ENCODE measurements at regions not wholly inside any gene's neighbourhood (a gene's known extent, or its start where the extent isn't known, plus 50 kb on each side); places are given as distances from the start of the nearest gene placed in this dataset.
A peak's percentile ranks its signal among the peaks of the same experiment; 100 is the strongest.
"Not testable (repeated sequence)": the region's sequence is repeated elsewhere in the genome, so short reads cannot be mapped to it uniquely, and the experiment has no call there.

- no peak overlapping the region for H3K4me3 ChIP-seq (ENCODE audit: low read length)
- no peaks in the 10 kb centered on the region for H3K36me3 ChIP-seq (ENCODE audit: insufficient read depth, low read length)
- no peaks in the 10 kb centered on the region for H3K27me3 ChIP-seq (ENCODE audit: insufficient read depth, low read length)
- H2AFZ ChIP-seq (ENCODE audit: low read depth, low read length), result no peak overlapping the region
- no peaks in the 10 kb centered on the region for H3K4me1 ChIP-seq (ENCODE audit: insufficient read depth, low read length)
- H3K9me3 ChIP-seq (ENCODE audit: low read length), result no peaks in the 10 kb centered on the region
Observed at GRCh38 chr17:6276711-6277110, 158.2 kb downstream of the AIPL1 start.

- Histone ChIP-seq H2AFZ (ENCODE audit: low read depth, low read length) (no peak overlapping the region), H3K4me3 (ENCODE audit: low read length) (no peak overlapping the region), H3K27me3 (ENCODE audit: insufficient read depth, low read length) (no peaks in the 10 kb centered on the region), H3K9me3 (ENCODE audit: low read length) (no peaks in the 10 kb centered on the region), H3K4me1 (ENCODE audit: insufficient read depth, low read length) (no peaks in the 10 kb centered on the region), H3K36me3 (ENCODE audit: insufficient read depth, low read length) (no peaks in the 10 kb centered on the region)
Observed at GRCh38 chr17:6274310-6274709, 160.6 kb downstream of the AIPL1 start.

DNA sequence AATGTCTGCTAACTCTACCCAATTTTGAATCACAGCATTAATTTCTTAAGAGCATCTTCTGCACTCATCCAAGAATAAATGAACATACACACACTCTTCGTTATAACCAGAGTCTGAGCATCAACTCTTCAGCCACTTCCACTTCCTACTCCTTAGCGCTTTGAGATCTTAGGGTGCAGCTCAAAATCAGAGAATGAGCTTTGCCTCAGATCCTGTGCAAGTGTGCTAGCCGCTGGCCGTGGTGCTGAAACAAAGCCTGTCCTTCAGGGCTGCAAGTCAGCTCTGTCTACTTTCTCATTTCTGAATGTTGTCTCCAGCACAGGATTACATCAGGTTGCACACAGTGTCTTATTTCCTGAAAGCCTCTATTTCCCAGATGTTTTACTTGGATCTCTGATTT lies 165.4 kb downstream of the AIPL1 start:
- Histone ChIP-seq H2AFZ (ENCODE audit: low read depth, low read length) (no peak overlapping the region), H3K9me3 (ENCODE audit: low read length) (no peaks in the 10 kb centered on the region), H3K36me3 (ENCODE audit: insufficient read depth, low read length) (no peaks in the 10 kb centered on the region), H3K4me3 (ENCODE audit: low read length) (no peak overlapping the region), H3K27me3 (ENCODE audit: insufficient read depth, low read length) (no peaks in the 10 kb centered on the region), H3K4me1 (ENCODE audit: insufficient read depth, low read length) (no peaks in the 10 kb centered on the region)

DNA sequence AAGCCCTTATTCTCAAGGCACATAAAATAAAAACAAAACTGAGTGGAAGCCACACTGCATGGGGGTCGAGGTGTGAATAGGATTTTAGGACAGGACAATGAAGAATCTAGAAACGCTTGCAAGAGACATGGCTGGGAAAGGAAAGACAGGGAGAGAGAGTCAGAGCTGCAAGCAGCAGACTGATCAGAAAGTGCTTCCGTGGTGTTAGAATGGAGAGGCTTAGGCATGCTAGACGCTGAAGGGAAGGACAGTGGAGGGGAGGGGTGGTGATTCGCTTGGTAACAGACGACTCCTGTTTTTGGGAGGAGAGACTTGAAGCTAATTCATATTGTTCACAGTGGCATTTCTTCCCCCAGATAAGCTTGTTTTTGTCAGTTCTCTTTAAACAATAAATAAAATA lies 173.5 kb downstream of the AIPL1 start:
- Histone ChIP-seq H3K4me1 (ENCODE audit: insufficient read depth, low read length) (peaks cover 12% of the 10 kb centered on the region), H3K27me3 (ENCODE audit: insufficient read depth, low read length) (no peaks in the 10 kb centered on the region), H3K36me3 (ENCODE audit: insufficient read depth, low read length) (no peaks in the 10 kb centered on the region), H2AFZ (ENCODE audit: low read depth, low read length) (no peak overlapping the region), H3K4me3 (ENCODE audit: low read length) (no peak overlapping the region), H3K9me3 (ENCODE audit: low read length) (no peaks in the 10 kb centered on the region)

- Histone ChIP-seq H2AFZ (ENCODE audit: low read depth, low read length) (no peak overlapping the region), H3K36me3 (ENCODE audit: insufficient read depth, low read length) (no peaks in the 10 kb centered on the region), H3K27me3 (ENCODE audit: insufficient read depth, low read length) (no peaks in the 10 kb centered on the region)
Observed at GRCh38 chr17:6259899-6260298, 175.0 kb downstream of the AIPL1 start.

DNA sequence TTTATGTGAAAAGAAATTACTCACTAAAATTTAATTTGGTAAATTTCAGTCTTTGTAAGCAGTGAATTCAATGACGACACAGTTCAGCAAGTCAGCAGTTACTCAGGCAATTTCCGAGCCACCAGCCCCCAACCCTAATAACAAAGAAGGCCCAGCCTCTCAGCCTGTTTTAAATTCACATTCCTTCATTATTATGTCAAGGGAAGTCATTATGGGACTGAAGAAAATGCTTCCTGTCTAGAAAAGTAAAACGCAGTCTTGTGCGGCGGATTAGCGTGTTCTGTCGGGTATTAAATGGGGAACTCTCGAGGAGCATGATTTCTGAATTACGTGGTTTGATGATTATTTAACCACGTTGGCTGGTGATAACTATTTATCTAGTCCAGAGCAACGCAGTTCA lies 177.6 kb downstream of the AIPL1 start:
- Histone ChIP-seq H3K4me3 (ENCODE audit: low read length) (peak overlapping the region; percentile 41), H3K4me1 (ENCODE audit: insufficient read depth, low read length) (peaks cover 12% of the 10 kb centered on the region), H3K36me3 (ENCODE audit: insufficient read depth, low read length) (no peaks in the 10 kb centered on the region), H3K9me3 (ENCODE audit: low read length) (no peaks in the 10 kb centered on the region), H3K27me3 (ENCODE audit: insufficient read depth, low read length) (no peaks in the 10 kb centered on the region), H2AFZ (ENCODE audit: low read depth, low read length) (peak overlapping the region; percentile 71)

More at GRCh38 chr17:6259899-6260298, 175.0 kb downstream of the AIPL1 start:
- no peak overlapping the region for H3K4me3 ChIP-seq (ENCODE audit: low read length)
- peaks cover 12% of the 10 kb centered on the region for H3K4me1 ChIP-seq (ENCODE audit: insufficient read depth, low read length)
- H3K9me3 ChIP-seq (ENCODE audit: low read length), result no peaks in the 10 kb centered on the region

- Histone ChIP-seq H3K4me3 (ENCODE audit: low read length) (no peak overlapping the region), H3K27me3 (ENCODE audit: insufficient read depth, low read length) (no peaks in the 10 kb centered on the region), H3K9me3 (ENCODE audit: low read length) (no peaks in the 10 kb centered on the region), H3K4me1 (ENCODE audit: insufficient read depth, low read length) (peaks cover 12% of the 10 kb centered on the region), H3K36me3 (ENCODE audit: insufficient read depth, low read length) (no peaks in the 10 kb centered on the region), H2AFZ (ENCODE audit: low read depth, low read length) (no peak overlapping the region)
Observed at GRCh38 chr17:6255322-6255721, 179.6 kb downstream of the AIPL1 start.

DNA sequence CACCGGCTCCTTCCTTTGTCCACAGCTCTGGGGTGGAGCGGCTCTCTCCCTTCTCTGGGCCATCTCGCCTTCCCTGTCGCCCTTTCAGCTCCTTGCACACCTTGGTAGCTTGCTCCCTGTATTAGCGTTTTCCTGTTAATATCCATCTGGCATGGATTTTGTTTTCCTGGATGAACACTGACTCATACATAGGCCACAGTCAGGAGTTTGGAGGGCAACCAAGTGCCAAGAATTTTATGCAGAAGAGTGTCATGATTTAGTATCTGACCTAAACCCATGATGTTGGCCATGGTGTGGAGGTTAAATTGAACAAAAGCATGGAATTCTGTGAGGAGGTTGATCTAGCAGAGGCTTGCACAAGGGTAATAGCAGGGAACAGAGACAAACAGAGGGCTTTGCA lies 180.9 kb downstream of the AIPL1 start:
- H3K4me3 ChIP-seq (ENCODE audit: low read length), result no peak overlapping the region
- H3K4me1 ChIP-seq (ENCODE audit: insufficient read depth, low read length), result peaks cover 12% of the 10 kb centered on the region
- no peaks in the 10 kb centered on the region for H3K36me3 ChIP-seq (ENCODE audit: insufficient read depth, low read length)
- H3K9me3 ChIP-seq (ENCODE audit: low read length), result no peaks in the 10 kb centered on the region
- H3K27me3 ChIP-seq (ENCODE audit: insufficient read depth, low read length), result no peaks in the 10 kb centered on the region
- no peak overlapping the region for H2AFZ ChIP-seq (ENCODE audit: low read depth, low read length)

GRCh38 chr17:6251640-6252039 lies 181.5 kb downstream of the WSCD1 start:
- not testable (repeated sequence) for H3K4me1 ChIP-seq (ENCODE audit: insufficient read depth, low read length); H3K4me3 ChIP-seq (ENCODE audit: low read length); H3K9me3 ChIP-seq (ENCODE audit: low read length); H2AFZ ChIP-seq (ENCODE audit: low read depth, low read length); H3K27me3 ChIP-seq (ENCODE audit: insufficient read depth, low read length); H3K36me3 ChIP-seq (ENCODE audit: insufficient read depth, low read length)

- no peaks in the 10 kb centered on the region for H3K9me3 ChIP-seq (ENCODE audit: low read length)
- H3K27me3 ChIP-seq (ENCODE audit: insufficient read depth, low read length), result no peaks in the 10 kb centered on the region
- H3K4me3 ChIP-seq (ENCODE audit: low read length), result no peak overlapping the region
- H3K36me3 ChIP-seq (ENCODE audit: insufficient read depth, low read length), result no peaks in the 10 kb centered on the region
- no peaks in the 10 kb centered on the region for H3K4me1 ChIP-seq (ENCODE audit: insufficient read depth, low read length)
- no peak overlapping the region for H2AFZ ChIP-seq (ENCODE audit: low read depth, low read length)
Observed at GRCh38 chr17:6249732-6250131, 179.6 kb downstream of the WSCD1 start.

- no peaks in the 10 kb centered on the region for H3K36me3 ChIP-seq (ENCODE audit: insufficient read depth, low read length)
- H3K4me1 ChIP-seq (ENCODE audit: insufficient read depth, low read length), result no peaks in the 10 kb centered on the region
- no peak overlapping the region for H2AFZ ChIP-seq (ENCODE audit: low read depth, low read length)
- H3K9me3 ChIP-seq (ENCODE audit: low read length), result no peaks in the 10 kb centered on the region
- no peaks in the 10 kb centered on the region for H3K27me3 ChIP-seq (ENCODE audit: insufficient read depth, low read length)
- H3K4me3 ChIP-seq (ENCODE audit: low read length), result no peak overlapping the region
Observed at GRCh38 chr17:6248061-6248460, 177.9 kb downstream of the WSCD1 start.

GRCh38 chr17:6245301-6246177 lies 175.4 kb downstream of the WSCD1 start:
- H3K9me3 ChIP-seq (ENCODE audit: low read length), result no peaks in the 10 kb centered on the region
- no peaks in the 10 kb centered on the region for H3K36me3 ChIP-seq (ENCODE audit: insufficient read depth, low read length)
- no peaks in the 10 kb centered on the region for H3K4me1 ChIP-seq (ENCODE audit: insufficient read depth, low read length)
- H3K4me3 ChIP-seq (ENCODE audit: low read length), result no peak overlapping the region
- H2AFZ ChIP-seq (ENCODE audit: low read depth, low read length), result no peak overlapping the region
- no peaks in the 10 kb centered on the region for H3K27me3 ChIP-seq (ENCODE audit: insufficient read depth, low read length)

DNA sequence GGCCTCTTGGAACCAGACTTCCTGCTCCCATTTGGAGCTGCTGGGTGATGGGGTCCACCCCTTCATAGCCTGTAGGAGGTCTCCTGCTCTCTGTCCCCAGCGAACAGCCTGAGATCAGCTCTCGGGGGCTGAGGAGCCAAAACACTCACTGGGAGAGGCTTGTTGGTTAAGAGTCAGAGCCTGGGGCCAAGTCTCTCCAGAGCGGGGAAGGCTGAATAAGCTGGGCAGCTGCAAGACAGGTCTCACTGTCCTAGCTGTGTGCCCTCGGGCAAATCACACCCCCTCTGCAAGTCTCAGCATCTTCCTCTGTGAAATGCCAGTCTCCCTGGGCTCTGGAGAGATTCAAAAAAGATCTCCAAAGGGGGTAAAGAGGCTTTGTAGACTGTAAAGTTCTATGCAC lies 174.6 kb downstream of the WSCD1 start:
- H3K4me1 ChIP-seq (ENCODE audit: insufficient read depth, low read length), result no peaks in the 10 kb centered on the region
- H3K9me3 ChIP-seq (ENCODE audit: low read length), result no peaks in the 10 kb centered on the region
- H2AFZ ChIP-seq (ENCODE audit: low read depth, low read length), result no peak overlapping the region
- H3K27me3 ChIP-seq (ENCODE audit: insufficient read depth, low read length), result no peaks in the 10 kb centered on the region
- H3K4me3 ChIP-seq (ENCODE audit: low read length), result no peak overlapping the region
- H3K36me3 ChIP-seq (ENCODE audit: insufficient read depth, low read length), result no peaks in the 10 kb centered on the region

GRCh38 chr17:6244253-6244652 lies 174.1 kb downstream of the WSCD1 start:
- no peaks in the 10 kb centered on the region for H3K4me1 ChIP-seq (ENCODE audit: insufficient read depth, low read length)
- no peaks in the 10 kb centered on the region for H3K27me3 ChIP-seq (ENCODE audit: insufficient read depth, low read length)
- no peak overlapping the region for H2AFZ ChIP-seq (ENCODE audit: low read depth, low read length)
- no peak overlapping the region for H3K4me3 ChIP-seq (ENCODE audit: low read length)
- no peaks in the 10 kb centered on the region for H3K36me3 ChIP-seq (ENCODE audit: insufficient read depth, low read length)
- no peaks in the 10 kb centered on the region for H3K9me3 ChIP-seq (ENCODE audit: low read length)
